Spinal cord (tissue), 9 donors: ENCODE measurements at regions not wholly inside any gene's neighbourhood (a gene's known extent, or its start where the extent isn't known, plus 50 kb on each side); places are given as distances from the start of the nearest gene placed in this dataset.

Source experiments
- DNase-seq, 6 donors: peaks; one replicate each; pipeline versions ENCODE4 v3.0.0 to v3.0.0-alpha.2; 2013 to 2015; ENCODE audit warnings: low spot score in 6 of 6, low read depth in 4 of 6
- H3K27ac ChIP-seq: one replicate; pipeline ENCODE4 v1.5.1; 2013; ENCODE audit warnings: low read depth, low read length, control low read depth
- H3K27me3 ChIP-seq: one replicate; pipeline ENCODE4 v1.6.1; 2013; ENCODE audit warnings: low read length; ENCODE audit not compliant: control insufficient read depth, insufficient read depth
- H3K36me3 ChIP-seq: one replicate; pipeline ENCODE4 v1.6.1; 2013; ENCODE audit warnings: low read length; ENCODE audit not compliant: control insufficient read depth, insufficient read depth
- H3K4me1 ChIP-seq: one replicate; pipeline ENCODE4 v1.6.1; 2013; ENCODE audit warnings: low read length; ENCODE audit not compliant: control insufficient read depth, insufficient read depth
- H3K4me3 ChIP-seq: one replicate; pipeline ENCODE4 v1.5.1; 2013; ENCODE audit warnings: low read depth, low read length, control low read depth
- H3K9me3 ChIP-seq: one replicate; pipeline ENCODE4 v1.6.1; 2013; ENCODE audit warnings: low read length; ENCODE audit not compliant: control insufficient read depth, insufficient read depth
- WGBS: methylation state at CpG from one replicate; pipeline ENCODE4 v1.1.5; 2013; ENCODE audit warnings: missing lambda C conversion rate; ENCODE audit not compliant: insufficient coverage; 5-methylcytosine and 5-hydroxymethylcytosine counted together
- donor health status: healthy.

- Histone ChIP-seq H3K27ac (no peak overlapping the region), H3K36me3 (no peaks in the 10 kb centered on the region), H3K4me3 (no peak overlapping the region), H3K4me1 (peaks cover 26% of the 10 kb centered on the region), H3K9me3 (no peaks in the 10 kb centered on the region), H3K27me3 (no peaks in the 10 kb centered on the region)
- DNase-seq: no peak
- WGBS: 66% methylated on average over 8 of the region's 8 CpGs
Observed at GRCh38 chr17:79337053-79337452, 262.4 kb downstream of the ENGASE start.

GRCh38 chr17:79335456-79335855, 260.8 kb downstream of the ENGASE start:
- Histone ChIP-seq H3K4me3 (no peak overlapping the region), H3K4me1 (peaks cover 22% of the 10 kb centered on the region), H3K27ac (no peak overlapping the region), H3K9me3 (no peaks in the 10 kb centered on the region), H3K36me3 (no peaks in the 10 kb centered on the region), H3K27me3 (no peaks in the 10 kb centered on the region)
- no peak for DNase-seq
- WGBS: 71% methylated on average over 12 of the region's 12 CpGs

GRCh38 chr17:79332011-79332554, 257.5 kb downstream of the ENGASE start:
- Histone ChIP-seq H3K27ac (no peak overlapping the region), H3K27me3 (no peaks in the 10 kb centered on the region), H3K9me3 (no peaks in the 10 kb centered on the region), H3K4me3 (no peak overlapping the region), H3K36me3 (no peaks in the 10 kb centered on the region), H3K4me1 (peaks cover 13% of the 10 kb centered on the region)
- peak in 1 of 6 donors; percentile 49 for DNase-seq
- WGBS: 33% methylated on average over 9 of the region's 9 CpGs

GRCh38 chr17:79331492-79331891, 256.9 kb downstream of the ENGASE start:
- Histone ChIP-seq H3K36me3 (no peaks in the 10 kb centered on the region), H3K4me1 (peaks cover 13% of the 10 kb centered on the region), H3K27me3 (no peaks in the 10 kb centered on the region), H3K9me3 (no peaks in the 10 kb centered on the region), H3K4me3 (no peak overlapping the region), H3K27ac (no peak overlapping the region)
- DNase-seq: no peak
- WGBS: 54% methylated on average over 11 of the region's 11 CpGs

- Histone ChIP-seq H3K4me1 (peaks cover 13% of the 10 kb centered on the region), H3K36me3 (no peaks in the 10 kb centered on the region), H3K27ac (no peak overlapping the region), H3K4me3 (no peak overlapping the region), H3K27me3 (peaks cover 2% of the 10 kb centered on the region), H3K9me3 (no peaks in the 10 kb centered on the region)
- WGBS: 76% methylated on average over 11 of the region's 11 CpGs
- no peak for DNase-seq
Observed at GRCh38 chr17:79330696-79331095, 256.1 kb downstream of the ENGASE start.

- Histone ChIP-seq H3K27me3 (peaks cover 2% of the 10 kb centered on the region), H3K4me1 (peaks cover 13% of the 10 kb centered on the region), H3K9me3 (no peaks in the 10 kb centered on the region), H3K36me3 (no peaks in the 10 kb centered on the region), H3K4me3 (no peak overlapping the region), H3K27ac (no peak overlapping the region)
- WGBS: no CpG with 5 or more reads among the region's 8 CpGs
- no peak for DNase-seq
Observed at GRCh38 chr17:79330229-79330628, 255.6 kb downstream of the ENGASE start.

- WGBS: 69% methylated on average over 2 of the region's 2 CpGs
- no peak for DNase-seq
- H3K4me3 ChIP-seq: no peak overlapping the region
- peaks cover 2% of the 10 kb centered on the region for H3K27me3 ChIP-seq
- peaks cover 27% of the 10 kb centered on the region for H3K4me1 ChIP-seq
- H3K9me3 ChIP-seq: no peaks in the 10 kb centered on the region
- no peaks in the 10 kb centered on the region for H3K36me3 ChIP-seq
- no peak overlapping the region for H3K27ac ChIP-seq
Observed at GRCh38 chr17:79326814-79327213, 252.2 kb downstream of the ENGASE start.

GRCh38 chr17:79325709-79326430, 251.2 kb downstream of the ENGASE start:
- peaks cover 2% of the 10 kb centered on the region for H3K27me3 ChIP-seq
- no peaks in the 10 kb centered on the region for H3K9me3 ChIP-seq
- peaks cover 26% of the 10 kb centered on the region for H3K4me1 ChIP-seq
- H3K36me3 ChIP-seq: no peaks in the 10 kb centered on the region
- peak in 2 of 6 donors; percentile 54 to 86 for DNase-seq
- 20% methylated on average over 9 of the region's 24 CpGs for WGBS
- H3K27ac ChIP-seq: no peak overlapping the region
- no peak overlapping the region for H3K4me3 ChIP-seq

- peak in 1 of 6 donors; percentile 72 for DNase-seq
- H3K4me3 ChIP-seq: no peak overlapping the region
- peaks cover 26% of the 10 kb centered on the region for H3K4me1 ChIP-seq
- no peak overlapping the region for H3K27ac ChIP-seq
- no peaks in the 10 kb centered on the region for H3K9me3 ChIP-seq
- H3K27me3 ChIP-seq: peaks cover 2% of the 10 kb centered on the region
- 58% methylated on average over 5 of the region's 5 CpGs for WGBS
- H3K36me3 ChIP-seq: no peaks in the 10 kb centered on the region
Observed at GRCh38 chr17:79324194-79324593, 249.6 kb downstream of the ENGASE start.

GRCh38 chr17:79323566-79323965, 248.9 kb downstream of the ENGASE start:
- no peak overlapping the region for H3K27ac ChIP-seq
- WGBS: 63% methylated on average over 10 of the region's 10 CpGs
- no peaks in the 10 kb centered on the region for H3K9me3 ChIP-seq
- peaks cover 2% of the 10 kb centered on the region for H3K27me3 ChIP-seq
- H3K4me3 ChIP-seq: no peak overlapping the region
- H3K36me3 ChIP-seq: no peaks in the 10 kb centered on the region
- DNase-seq: peak in 1 of 6 donors; percentile 53
- H3K4me1 ChIP-seq: peaks cover 26% of the 10 kb centered on the region
